HS-5 (cell line): ENCODE measurements at regions not wholly inside any gene's neighbourhood (a gene's known extent, or its start where the extent isn't known, plus 50 kb on each side); places are given as distances from the start of the nearest gene placed in this dataset.
"Not testable (repeated sequence)": the region's sequence is repeated elsewhere in the genome, so short reads cannot be mapped to it uniquely, and the experiment has no call there.

Experiments
- DNase-seq: peaks from one replicate; pipeline ENCODE4 v3.0.0-alpha.2; 2012; ENCODE audit warnings: low read depth

GRCh38 chr2:101610750-101611315 lies 86.7 kb upstream of the MAP4K4 start:
- DNase-seq = no peak

GRCh38 chr2:101609433-101609832 lies 88.1 kb upstream of the MAP4K4 start:
- no peak for DNase-seq

- no peak for DNase-seq
Measured at GRCh38 chr2:101608408-101609310, 88.8 kb upstream of the MAP4K4 start.

GRCh38 chr2:101597347-101597944 lies 100.1 kb upstream of the MAP4K4 start:
- DNase-seq = no peak

GRCh38 chr2:101596333-101596732 lies 101.2 kb upstream of the MAP4K4 start:
- no peak for DNase-seq

- DNase-seq = no peak
Measured at GRCh38 chr2:101587251-101587650, 110.3 kb upstream of the MAP4K4 start.

GRCh38 chr2:101583861-101584260 lies 108.9 kb upstream of the RFX8 start:
- no peak for DNase-seq

- DNase-seq = no peak
Measured at GRCh38 chr2:101581675-101582299, 106.9 kb upstream of the RFX8 start.

GRCh38 chr2:101580528-101580927 lies 105.6 kb upstream of the RFX8 start:
- no peak for DNase-seq

- no peak for DNase-seq
Measured at GRCh38 chr2:101578671-101579070, 103.8 kb upstream of the RFX8 start.

GRCh38 chr2:101578135-101578534 lies 103.2 kb upstream of the RFX8 start:
- not testable (repeated sequence) for DNase-seq

- no peak for DNase-seq
Measured at GRCh38 chr2:101577173-101577572, 102.3 kb upstream of the RFX8 start.

GRCh38 chr2:101574622-101575021 lies 99.7 kb upstream of the RFX8 start:
- no peak for DNase-seq

- no peak for DNase-seq
Measured at GRCh38 chr2:101571951-101572350, 97.0 kb upstream of the RFX8 start.

GRCh38 chr2:101569886-101570520 lies 95.1 kb upstream of the RFX8 start:
- DNase-seq = no peak

- DNase-seq = no peak
Measured at GRCh38 chr2:101568969-101569368, 94.1 kb upstream of the RFX8 start.

- DNase-seq = no peak
Measured at GRCh38 chr2:101566632-101567228, 91.8 kb upstream of the RFX8 start.

- DNase-seq = no peak
Measured at GRCh38 chr2:101563849-101564248, 88.9 kb upstream of the RFX8 start.

GRCh38 chr2:101560780-101561315 lies 85.9 kb upstream of the RFX8 start:
- DNase-seq = no peak

GRCh38 chr2:101559551-101559950 lies 84.6 kb upstream of the RFX8 start:
- DNase-seq = no peak

GRCh38 chr2:101558740-101559525 lies 84.0 kb upstream of the RFX8 start:
- DNase-seq = no peak
